Karpas-422 (cell line): ENCODE measurements at regions not wholly inside any gene's neighbourhood (a gene's known extent, or its start where the extent isn't known, plus 50 kb on each side); places are given as distances from the start of the nearest gene placed in this dataset.

Source experiments
- DNase-seq: peaks from one replicate; pipeline ENCODE4 v3.0.0-alpha.2; 2015
- H2AFZ ChIP-seq: fragments of 200-600 bp; sonication (generic); 2 replicates; pipeline ENCODE4 v1.6.1; 2014; ENCODE audit warnings: antibody characterized with exemption, low read length, mixed read lengths
- H3K27ac ChIP-seq: fragments of 200-600 bp; sonication (generic); 2 replicates; pipeline ENCODE4 v1.5.1; 2014; ENCODE audit warnings: mild to moderate bottlenecking, low read length, moderate library complexity
- H3K27me3 ChIP-seq: fragments of 200-600 bp; sonication (generic); 2 replicates; pipeline ENCODE4 v1.6.1; 2014; ENCODE audit warnings: low read length, mixed read lengths
- H3K36me3 ChIP-seq: fragments of 200-600 bp; sonication (generic); 2 replicates; pipeline ENCODE4 v1.6.1; 2014; ENCODE audit warnings: low read length, mixed read lengths; ENCODE audit not compliant: insufficient read depth
- H3K4me1 ChIP-seq: fragments of 200-600 bp; sonication (generic); 2 replicates; pipeline ENCODE4 v1.6.1; 2014; ENCODE audit warnings: mild to moderate bottlenecking, low read length, mixed read lengths
- H3K4me2 ChIP-seq: fragments of 200-600 bp; sonication (generic); 2 replicates; pipeline ENCODE4 v1.6.1; 2014; ENCODE audit warnings: low read length, low read depth, mild to moderate bottlenecking; ENCODE audit not compliant: poor library complexity, severe bottlenecking
- H3K4me3 ChIP-seq: fragments of 200-600 bp; sonication (generic); 2 replicates; pipeline ENCODE4 v1.5.1; 2014; ENCODE audit warnings: mild to moderate bottlenecking, antibody characterized with exemption, low read length, mixed read lengths
- H3K79me2 ChIP-seq: fragments of 200-600 bp; sonication (generic); 2 replicates; pipeline ENCODE4 v1.6.1; 2014; ENCODE audit warnings: mild to moderate bottlenecking, low read length, mixed read lengths
- H3K9ac ChIP-seq: fragments of 200-600 bp; sonication (generic); 2 replicates; pipeline ENCODE4 v1.6.0; 2014; ENCODE audit warnings: low read length
- H3K9me2 ChIP-seq: fragments of 200-600 bp; sonication (generic), shearing (Covaris generic); replicated peaks from 2 replicates; pipeline ENCODE4 v1.6.0; 2014; ENCODE audit warnings: mild to moderate bottlenecking, low read length, moderate library complexity; ENCODE audit not compliant: insufficient read depth
- H3K9me3 ChIP-seq: fragments of 300-700, 200-600 bp; sonication (generic); 2 replicates; pipeline ENCODE4 v1.6.1; 2014; ENCODE audit warnings: low read length, mixed read lengths
- H4K20me1 ChIP-seq: fragments of 200-600 bp; sonication (generic); 2 replicates; pipeline ENCODE4 v1.6.1; 2014; ENCODE audit warnings: mild to moderate bottlenecking, antibody characterized with exemption, low read length, low read depth; ENCODE audit not compliant: insufficient read depth

DNA sequence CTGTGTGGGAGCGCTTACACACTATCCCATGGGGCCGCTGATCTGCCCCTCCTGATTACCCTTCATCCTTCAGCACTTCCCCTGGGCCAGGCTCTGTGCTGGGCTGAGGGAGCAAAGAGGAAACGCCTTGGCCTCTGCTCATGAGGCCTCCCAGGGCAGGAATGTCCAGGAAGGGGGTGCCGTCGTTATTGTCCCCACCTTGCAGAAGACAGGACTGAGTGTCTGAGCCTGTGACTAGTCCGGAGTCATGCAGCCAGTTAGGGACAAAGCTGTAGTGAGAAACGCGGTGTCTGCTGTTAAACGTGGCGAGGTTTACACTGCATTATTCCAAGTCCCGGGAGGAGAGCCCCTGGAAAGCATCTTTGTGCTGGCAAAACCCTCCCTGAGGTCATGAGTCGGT, 160.0 kb downstream of the TRIM29 start:
- Histone ChIP-seq H3K79me2 (no peaks in the 10 kb centered on the region), H4K20me1 (no peaks in the 10 kb centered on the region), H2AFZ (no peak overlapping the region), H3K9me2 (no peaks in the 10 kb centered on the region), H3K9ac (no peak overlapping the region), H3K4me3 (no peak overlapping the region), H3K27me3 (no peaks in the 10 kb centered on the region), H3K4me1 (no peaks in the 10 kb centered on the region), H3K4me2 (no peak overlapping the region), H3K9me3 (no peaks in the 10 kb centered on the region), H3K36me3 (no peaks in the 10 kb centered on the region), H3K27ac (no peak overlapping the region)
- no peak for DNase-seq

DNA sequence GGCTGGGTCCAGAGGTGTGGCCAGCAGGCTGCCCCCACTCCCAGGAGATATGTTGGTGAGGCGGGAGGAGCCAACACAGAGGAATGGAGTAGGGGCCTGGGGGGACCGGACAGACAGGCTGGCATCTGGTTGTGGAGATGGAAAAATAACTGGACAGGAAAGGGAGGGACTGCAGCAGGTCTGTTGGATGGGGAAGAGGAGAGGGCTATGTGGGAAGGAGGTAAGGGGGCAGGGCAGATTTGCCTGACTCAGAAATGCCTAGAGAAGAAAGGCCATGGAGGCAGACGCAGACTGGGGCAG, 160.4 kb downstream of the TRIM29 start:
- Histone ChIP-seq H3K27ac (no peak overlapping the region), H3K9me2 (no peaks in the 10 kb centered on the region), H3K4me2 (no peak overlapping the region), H3K27me3 (no peaks in the 10 kb centered on the region), H4K20me1 (no peaks in the 10 kb centered on the region), H3K4me1 (no peaks in the 10 kb centered on the region), H3K79me2 (no peaks in the 10 kb centered on the region), H3K4me3 (no peak overlapping the region), H3K9ac (no peak overlapping the region), H2AFZ (no peak overlapping the region), H3K9me3 (no peaks in the 10 kb centered on the region), H3K36me3 (no peaks in the 10 kb centered on the region)
- DNase-seq: no peak

DNA sequence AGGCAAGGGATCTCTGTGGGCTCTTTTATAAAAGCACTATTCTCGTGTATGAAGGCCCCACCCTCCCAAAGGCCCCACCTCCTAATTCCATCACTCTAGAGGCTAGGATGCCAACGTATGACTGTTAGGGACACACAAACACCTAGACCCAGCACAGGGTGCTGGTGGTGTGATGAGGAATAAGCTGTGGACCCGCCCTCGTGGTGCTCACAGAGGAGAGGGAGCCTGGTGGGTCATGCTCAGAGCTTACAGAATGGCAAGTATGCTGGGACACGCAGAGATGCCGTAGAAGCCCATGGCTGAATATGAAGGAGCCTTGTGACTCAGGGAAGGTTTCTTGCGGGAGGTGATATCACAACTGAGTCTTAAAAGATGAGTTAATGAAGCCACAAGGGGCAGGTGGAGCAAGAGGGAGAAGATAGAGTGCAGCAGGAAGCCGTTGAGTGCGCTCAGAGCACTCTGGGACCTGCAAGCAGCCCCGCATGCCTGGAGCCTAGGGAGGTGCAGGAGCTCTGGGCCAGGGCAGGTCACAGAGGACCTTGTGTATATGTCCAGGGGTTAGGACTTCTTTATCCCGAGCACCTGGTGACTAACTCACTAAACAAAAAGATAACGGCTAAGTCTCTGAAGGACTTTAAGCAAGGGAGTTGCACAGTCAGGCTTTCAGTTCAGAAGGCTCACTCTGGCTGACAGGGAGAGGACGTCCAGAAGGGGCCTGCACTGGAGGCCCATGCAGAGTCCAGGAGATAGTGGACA, 160.9 kb downstream of the TRIM29 start:
- Histone ChIP-seq H3K9me3 (no peaks in the 10 kb centered on the region), H4K20me1 (no peaks in the 10 kb centered on the region), H3K4me3 (no peak overlapping the region), H3K27ac (no peak overlapping the region), H3K27me3 (no peaks in the 10 kb centered on the region), H3K4me1 (no peaks in the 10 kb centered on the region), H3K4me2 (no peak overlapping the region), H3K9me2 (no peaks in the 10 kb centered on the region), H3K9ac (no peak overlapping the region), H3K79me2 (no peaks in the 10 kb centered on the region), H2AFZ (no peak overlapping the region), H3K36me3 (no peaks in the 10 kb centered on the region)
- no peak for DNase-seq

GRCh38 chr11:119975561-119976152, 162.3 kb downstream of the TRIM29 start:
- Histone ChIP-seq H3K79me2 (no peaks in the 10 kb centered on the region), H3K4me3 (no peak overlapping the region), H3K4me2 (no peak overlapping the region), H2AFZ (no peak overlapping the region), H3K9me3 (no peaks in the 10 kb centered on the region), H3K36me3 (no peaks in the 10 kb centered on the region), H3K9ac (no peak overlapping the region), H3K9me2 (no peaks in the 10 kb centered on the region), H3K27me3 (no peaks in the 10 kb centered on the region), H3K4me1 (no peaks in the 10 kb centered on the region), H4K20me1 (no peaks in the 10 kb centered on the region), H3K27ac (no peak overlapping the region)
- no peak for DNase-seq

DNA sequence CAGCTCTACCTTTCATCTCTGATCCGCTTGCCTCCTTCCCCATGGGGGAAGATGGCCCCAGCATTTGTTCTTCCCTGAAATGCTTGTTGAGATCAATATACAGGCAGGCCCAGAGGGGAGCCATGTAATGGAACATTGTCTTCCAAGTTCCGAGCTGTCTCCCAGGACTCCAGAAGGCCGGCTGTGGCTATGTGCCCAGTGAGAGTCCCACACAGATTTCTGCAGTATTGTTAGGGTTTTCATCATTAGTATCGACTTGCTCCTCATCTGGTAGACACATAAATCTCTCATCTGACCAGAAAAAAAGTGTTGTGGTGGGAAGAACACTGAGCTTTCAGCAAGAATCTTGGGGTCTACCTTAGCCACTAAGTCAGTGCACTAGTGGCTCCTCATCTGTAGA, 163.4 kb downstream of the TRIM29 start:
- H3K4me1 ChIP-seq: no peaks in the 10 kb centered on the region
- H3K9me2 ChIP-seq: no peaks in the 10 kb centered on the region
- H4K20me1 ChIP-seq: no peaks in the 10 kb centered on the region
- H3K36me3 ChIP-seq: no peaks in the 10 kb centered on the region
- no peak overlapping the region for H3K9ac ChIP-seq
- no peak overlapping the region for H2AFZ ChIP-seq
- no peaks in the 10 kb centered on the region for H3K9me3 ChIP-seq
- DNase-seq: no peak
- H3K27ac ChIP-seq: no peak overlapping the region
- no peaks in the 10 kb centered on the region for H3K27me3 ChIP-seq
- H3K4me2 ChIP-seq: no peak overlapping the region
- H3K79me2 ChIP-seq: no peaks in the 10 kb centered on the region
- no peak overlapping the region for H3K4me3 ChIP-seq

DNA sequence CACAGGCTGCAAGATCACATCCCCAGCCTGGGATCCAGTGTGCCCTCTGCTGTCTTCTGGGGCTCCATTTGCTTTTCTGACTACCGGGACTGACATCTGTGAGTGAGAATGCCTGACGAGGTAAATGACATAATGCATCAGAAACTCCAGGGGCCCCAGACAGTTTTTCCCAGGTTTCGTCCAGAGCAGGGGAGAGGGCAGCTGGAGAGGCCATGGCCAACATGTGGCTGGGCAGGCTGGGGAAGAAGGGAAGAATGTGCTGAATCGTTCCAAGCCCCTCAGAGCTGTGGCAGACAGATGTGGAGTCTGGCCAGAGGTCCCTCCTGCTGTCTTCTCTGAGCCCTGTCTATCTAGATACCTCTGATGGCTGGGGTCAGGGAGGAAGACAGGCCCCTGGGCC, 163.9 kb downstream of the TRIM29 start:
- no peaks in the 10 kb centered on the region for H3K9me3 ChIP-seq
- no peaks in the 10 kb centered on the region for H3K36me3 ChIP-seq
- H3K4me1 ChIP-seq: no peaks in the 10 kb centered on the region
- no peak overlapping the region for H3K4me2 ChIP-seq
- no peaks in the 10 kb centered on the region for H3K79me2 ChIP-seq
- H3K27me3 ChIP-seq: no peaks in the 10 kb centered on the region
- no peak overlapping the region for H2AFZ ChIP-seq
- no peaks in the 10 kb centered on the region for H3K9me2 ChIP-seq
- no peaks in the 10 kb centered on the region for H4K20me1 ChIP-seq
- H3K9ac ChIP-seq: no peak overlapping the region
- no peak overlapping the region for H3K27ac ChIP-seq
- DNase-seq: no peak
- no peak overlapping the region for H3K4me3 ChIP-seq

- DNase-seq: no peak
- no peaks in the 10 kb centered on the region for H3K9me2 ChIP-seq
- no peak overlapping the region for H3K4me2 ChIP-seq
- no peaks in the 10 kb centered on the region for H3K27me3 ChIP-seq
- H4K20me1 ChIP-seq: no peaks in the 10 kb centered on the region
- H2AFZ ChIP-seq: no peak overlapping the region
- no peaks in the 10 kb centered on the region for H3K4me1 ChIP-seq
- no peaks in the 10 kb centered on the region for H3K36me3 ChIP-seq
- H3K9me3 ChIP-seq: no peaks in the 10 kb centered on the region
- H3K27ac ChIP-seq: no peak overlapping the region
- H3K9ac ChIP-seq: no peak overlapping the region
- no peaks in the 10 kb centered on the region for H3K79me2 ChIP-seq
- H3K4me3 ChIP-seq: no peak overlapping the region
Measured at GRCh38 chr11:119972281-119972680, 165.6 kb downstream of the TRIM29 start.

DNA sequence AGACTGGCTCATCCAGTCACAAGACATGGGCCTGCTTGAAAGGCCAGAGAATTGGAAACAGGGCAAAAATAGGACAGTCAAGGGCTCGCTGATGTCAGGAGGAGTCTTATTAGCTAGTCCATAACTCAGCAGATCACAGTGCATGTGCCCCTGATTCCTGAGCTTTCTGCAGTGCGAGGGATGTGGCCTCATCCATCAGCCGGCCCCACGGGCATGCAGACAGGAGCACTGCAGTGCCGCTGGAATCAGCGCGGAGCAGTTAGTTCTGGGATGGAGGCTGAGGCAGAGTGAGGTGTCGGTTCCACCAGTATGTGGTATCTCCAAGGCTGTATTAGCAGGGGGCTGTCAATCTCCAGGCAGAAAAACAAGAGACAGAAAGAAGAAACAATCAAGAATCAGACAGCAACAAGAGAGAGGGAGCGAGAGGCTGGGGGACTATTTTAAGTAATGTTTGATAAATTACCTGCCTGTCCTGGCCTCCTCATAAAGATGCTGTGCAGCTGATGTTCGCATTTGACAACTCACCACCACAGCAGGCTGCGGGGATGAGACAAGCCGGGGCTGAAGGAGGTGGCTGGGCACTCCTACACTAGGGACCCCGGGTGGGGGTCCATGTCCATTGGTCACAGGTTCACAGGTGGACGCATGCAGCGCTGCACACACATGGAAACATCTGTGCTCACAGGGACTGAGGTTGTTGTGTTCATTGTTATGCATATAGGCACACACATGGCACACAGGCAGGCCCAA, 167.2 kb downstream of the TRIM29 start:
- H3K4me2 ChIP-seq: no peak overlapping the region
- H2AFZ ChIP-seq: no peak overlapping the region
- no peaks in the 10 kb centered on the region for H3K36me3 ChIP-seq
- no peak for DNase-seq
- H4K20me1 ChIP-seq: no peaks in the 10 kb centered on the region
- no peaks in the 10 kb centered on the region for H3K9me2 ChIP-seq
- no peaks in the 10 kb centered on the region for H3K27me3 ChIP-seq
- H3K4me1 ChIP-seq: no peaks in the 10 kb centered on the region
- H3K27ac ChIP-seq: no peak overlapping the region
- H3K9me3 ChIP-seq: no peaks in the 10 kb centered on the region
- H3K79me2 ChIP-seq: no peaks in the 10 kb centered on the region
- no peak overlapping the region for H3K4me3 ChIP-seq
- no peak overlapping the region for H3K9ac ChIP-seq
